ENCODE measurements at regions not wholly inside any gene's neighbourhood (a gene's known extent, or its start where the extent isn't known, plus 50 kb on each side); places are given as distances from the start of the nearest gene placed in this dataset.

- no peak for DNase-seq (ENCODE audit: low read depth)
These were observed 98.1 kb upstream of the TUT7 start for GRCh38 chr9:86452201-86452828.

DNA sequence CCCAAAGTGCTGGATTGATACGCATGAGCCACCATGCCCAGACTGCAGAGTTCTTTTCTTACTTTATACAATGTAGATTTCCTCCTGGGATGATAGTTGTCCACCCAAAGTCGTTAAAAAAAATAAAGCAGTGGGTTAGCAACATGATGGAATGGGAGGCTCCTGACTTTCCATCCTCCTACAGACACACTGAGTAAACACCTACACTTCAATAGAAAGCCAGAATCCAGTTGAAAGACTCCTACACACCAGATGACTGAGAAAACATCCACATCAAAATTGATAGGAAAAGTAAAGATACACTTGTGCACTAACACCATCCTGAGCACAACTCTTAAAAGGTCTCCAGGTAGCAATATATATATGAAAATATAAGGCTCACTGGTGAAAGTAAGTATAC is 95.0 kb upstream of the TUT7 start:
- DNase-seq (ENCODE audit: low read depth) = no peak

DNA sequence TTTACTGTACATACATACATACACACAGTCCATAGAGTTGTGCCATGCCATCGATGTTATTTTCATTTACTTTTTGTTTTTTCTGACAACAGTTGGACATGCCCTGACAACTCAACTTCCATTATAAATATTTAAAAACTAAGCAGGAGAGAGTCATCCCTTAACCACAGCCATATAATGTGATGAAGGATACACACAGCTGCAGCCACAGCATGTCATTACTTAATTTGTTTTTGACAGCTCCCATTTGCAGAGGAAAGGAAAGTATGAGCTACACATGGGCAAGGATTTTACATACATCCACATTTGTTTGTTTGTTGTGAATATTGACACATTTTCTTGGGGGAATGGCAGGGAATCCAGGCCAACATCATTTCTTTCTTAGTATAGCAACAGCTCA is 91.5 kb upstream of the TUT7 start:
- DNase-seq (ENCODE audit: low read depth) = no peak

DNA sequence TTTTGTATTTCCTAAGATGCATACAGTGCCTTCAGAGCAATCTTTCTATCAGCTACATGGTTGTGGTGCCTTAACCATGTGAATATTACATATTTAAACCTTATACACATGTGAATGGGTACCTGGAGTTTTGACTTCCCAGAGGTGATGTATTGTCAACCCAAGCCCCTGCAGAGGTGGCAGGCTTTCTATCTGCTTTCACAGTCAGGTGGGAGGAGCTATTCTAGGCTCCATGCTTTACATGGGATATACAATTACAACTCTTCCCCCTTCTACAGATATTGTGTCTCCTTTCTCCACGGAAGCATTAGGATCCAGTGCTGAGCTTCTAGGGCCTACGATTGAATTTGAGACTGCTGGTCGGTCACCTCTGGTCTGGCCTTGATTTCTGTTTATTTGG is 89.8 kb upstream of the TUT7 start:
- no peak for DNase-seq (ENCODE audit: low read depth)

- peak; percentile 46 for DNase-seq (ENCODE audit: low read depth)
These were observed 80.0 kb upstream of the TUT7 start for GRCh38 chr9:86434039-86434726.

GRCh38 chr9:86424251-86424891 is 70.2 kb upstream of the TUT7 start:
- no peak for DNase-seq (ENCODE audit: low read depth)

DNA sequence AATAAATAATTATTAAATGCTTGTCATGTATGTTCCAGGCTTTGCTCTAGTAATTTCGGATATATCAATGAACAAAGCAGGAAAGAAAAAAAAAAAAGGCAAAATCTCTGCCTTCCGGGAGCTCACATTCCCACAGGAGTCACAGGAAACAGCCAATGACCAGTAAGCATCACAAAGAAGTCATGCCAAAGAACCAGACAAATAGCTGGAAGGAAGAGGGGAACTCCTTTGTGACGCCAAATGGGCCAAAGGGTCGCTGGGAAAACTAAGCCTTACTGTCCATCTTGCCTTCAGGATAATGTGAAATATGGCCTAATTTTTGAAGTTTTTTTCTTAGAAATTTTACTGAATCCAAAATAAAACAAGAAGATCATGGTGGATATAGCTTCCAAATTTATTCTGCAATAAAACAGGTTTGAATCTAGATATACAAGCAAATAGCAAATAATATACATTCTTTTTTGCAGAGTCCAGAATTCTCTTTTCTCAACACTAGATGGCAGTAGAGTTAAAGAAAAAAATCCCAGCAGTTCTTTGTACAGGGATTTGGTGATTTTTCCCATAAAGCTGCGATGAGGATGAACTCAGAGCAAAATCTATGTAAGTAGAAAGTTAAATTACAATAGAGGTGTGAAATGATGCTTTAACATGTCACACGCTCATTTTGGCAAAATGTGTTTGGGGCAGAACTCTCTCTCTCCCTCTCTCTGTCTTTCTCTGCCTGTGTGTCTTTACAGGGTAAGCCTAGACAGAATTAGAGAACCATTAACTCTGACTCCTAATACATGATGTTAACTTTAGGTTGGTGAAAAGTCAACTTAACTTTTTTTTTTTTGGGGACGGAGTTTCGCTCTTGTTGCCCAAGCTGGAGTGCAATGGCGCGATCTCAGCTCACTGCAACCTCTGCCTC is 60.0 kb upstream of the TUT7 start:
- DNase-seq (ENCODE audit: low read depth) = no peak

GRCh38 chr9:86410281-86410680 is 56.1 kb upstream of the TUT7 start:
- no peak for DNase-seq (ENCODE audit: low read depth)

DNA sequence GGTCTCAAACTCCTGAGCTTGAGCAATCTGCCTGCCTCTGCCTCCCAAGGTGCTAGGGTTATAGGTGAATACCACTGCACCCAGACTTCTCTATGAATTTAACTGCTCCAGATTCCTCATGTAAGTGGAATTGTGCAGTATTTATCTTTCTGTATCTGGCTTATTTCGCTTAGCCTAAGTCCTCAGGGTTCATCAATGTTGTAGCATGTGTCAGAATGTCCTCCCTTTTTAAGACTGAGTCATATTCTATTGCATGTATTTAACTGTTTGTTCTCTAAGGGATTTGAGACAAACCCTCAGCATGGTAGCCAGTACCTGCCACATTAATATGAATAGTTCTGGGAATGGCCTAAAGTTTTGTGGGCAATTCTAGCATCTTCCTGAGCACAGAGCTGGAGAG is 53.9 kb upstream of the TUT7 start:
- DNase-seq (ENCODE audit: low read depth) = no peak

DNA sequence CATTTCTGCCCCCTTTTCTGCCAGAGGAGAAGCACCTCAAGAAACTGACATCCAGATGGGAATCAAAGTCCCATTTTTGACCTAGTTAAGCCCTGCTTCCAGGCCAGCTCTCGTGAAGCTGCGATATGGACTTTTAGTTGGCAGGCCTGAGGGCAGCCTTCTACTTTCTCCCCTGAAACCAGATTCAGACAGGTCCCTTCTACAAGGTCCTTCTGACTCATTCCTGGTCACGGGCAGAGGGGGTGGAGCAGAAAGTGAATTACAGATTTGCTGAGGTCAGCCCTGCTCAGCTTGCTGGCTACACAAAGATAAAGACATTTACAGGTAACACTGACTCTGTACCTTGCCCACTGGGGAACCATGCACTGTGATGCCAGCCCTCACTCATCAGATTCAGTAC is 52.8 kb upstream of the TUT7 start:
- no peak for DNase-seq (ENCODE audit: low read depth)

GRCh38 chr9:86406366-86406765 is 52.2 kb upstream of the TUT7 start:
- DNase-seq (ENCODE audit: low read depth) = no peak

- DNase-seq (ENCODE audit: low read depth) = peak; percentile 66
These were observed 51.7 kb upstream of the TUT7 start for GRCh38 chr9:86405926-86406325.

DNA sequence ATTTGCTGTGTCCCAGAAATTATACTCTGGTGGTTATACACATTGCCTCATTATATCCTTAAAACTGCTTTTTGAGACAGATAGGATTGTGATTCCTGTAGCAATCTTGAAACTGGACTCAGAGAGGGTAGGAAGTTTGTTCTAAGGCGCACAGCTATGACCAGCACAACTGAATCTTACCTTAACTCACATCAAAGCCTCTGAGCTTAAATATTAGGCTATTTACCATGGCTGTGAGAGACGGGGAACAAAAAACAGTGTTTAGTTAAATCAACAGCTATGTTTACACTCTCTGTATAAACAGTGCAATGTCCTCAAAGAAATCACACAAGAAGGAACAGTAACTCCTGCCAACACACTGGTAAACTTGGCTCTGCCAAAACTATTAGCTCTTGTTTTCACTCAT is 50.9 kb upstream of the TUT7 start:
- no peak for DNase-seq (ENCODE audit: low read depth)

Data from GM04504 (cell line).